GM06990 (cell line): ENCODE measurements at regions not wholly inside any gene's neighbourhood (a gene's known extent, or its start where the extent isn't known, plus 50 kb on each side); places are given as distances from the start of the nearest gene placed in this dataset.

Experiments used
- DNase-seq: peaks from one replicate; pipeline ENCODE4 v3.0.0-alpha.2; 2011; ENCODE audit not compliant: insufficient read length; ENCODE audit errors: extremely low read depth
- H3K27me3 ChIP-seq: replicated peaks from 2 replicates; pipeline ENCODE4 v1.6.0; 2011; ENCODE audit warnings: low read length; ENCODE audit not compliant: control insufficient read depth, insufficient read depth
- H3K36me3 ChIP-seq: 2 replicates; pipeline ENCODE4 v1.5.1; 2011; ENCODE audit warnings: low read length; ENCODE audit not compliant: control insufficient read depth, insufficient read depth
- H3K4me3 ChIP-seq: replicated peaks from 2 replicates; pipeline ENCODE4 v1.5.1; 2011; ENCODE audit warnings: low read depth, mild to moderate bottlenecking, control low read depth, low read length
- CTCF ChIP-seq: IDR thresholded peaks from 2 replicates; pipeline ENCODE4 v1.5.1; 2011; ENCODE audit warnings: low read length, control low read depth, mild to moderate bottlenecking, inconsistent platforms; ENCODE audit not compliant: insufficient read depth, poor library complexity, severe bottlenecking

DNA sequence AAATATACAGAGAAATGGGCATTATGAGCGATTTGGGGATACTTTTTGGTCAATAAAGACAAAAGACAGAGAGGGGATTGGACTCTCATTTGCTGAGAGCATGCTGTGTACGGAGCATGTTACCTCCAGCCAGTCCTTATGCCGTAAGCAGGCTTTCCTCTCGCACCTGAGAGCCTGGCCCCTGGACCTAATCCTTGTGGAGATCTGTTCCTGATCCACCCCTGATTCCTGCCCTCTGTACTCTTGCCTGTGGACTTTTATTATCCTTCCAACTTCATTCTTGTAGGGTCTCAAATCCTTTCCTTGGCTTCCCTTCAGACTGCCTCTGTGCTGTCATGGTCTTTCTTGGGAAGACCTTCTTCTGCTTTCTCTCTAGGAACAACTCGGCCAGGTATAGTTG is 803.1 kb upstream of the RAB6C start:
- TF ChIP-seq CTCF, result no peak
- no peaks in the 10 kb centered on the region for H3K27me3 ChIP-seq
- H3K36me3 ChIP-seq, result no peaks in the 10 kb centered on the region
- H3K4me3 ChIP-seq, result no peak overlapping the region
- no peak for DNase-seq

DNA sequence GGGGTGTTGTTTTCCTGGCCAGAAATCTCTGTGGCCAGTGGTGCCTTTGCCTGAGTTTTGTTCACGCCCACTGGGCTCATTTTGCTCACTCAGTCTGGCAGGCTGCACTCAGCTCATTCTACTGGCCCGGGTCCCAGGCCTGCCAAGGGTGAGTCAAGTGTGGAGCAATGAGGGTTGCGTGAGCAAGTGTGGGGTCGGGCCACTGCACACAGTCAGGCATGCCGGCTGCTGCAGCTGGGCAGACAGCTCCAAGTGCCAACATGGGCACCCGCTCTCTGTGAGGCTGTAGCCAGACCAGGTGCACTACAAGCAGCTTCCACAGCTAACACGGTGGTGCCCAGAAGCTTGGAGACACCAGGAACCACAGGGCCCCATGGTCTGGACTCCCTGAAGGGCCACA is 801.1 kb upstream of the RAB6C start:
- Histone ChIP-seq H3K4me3 (no peak overlapping the region), H3K27me3 (no peaks in the 10 kb centered on the region), H3K36me3 (no peaks in the 10 kb centered on the region)
- no peak for TF ChIP-seq CTCF
- no peak for DNase-seq

DNA sequence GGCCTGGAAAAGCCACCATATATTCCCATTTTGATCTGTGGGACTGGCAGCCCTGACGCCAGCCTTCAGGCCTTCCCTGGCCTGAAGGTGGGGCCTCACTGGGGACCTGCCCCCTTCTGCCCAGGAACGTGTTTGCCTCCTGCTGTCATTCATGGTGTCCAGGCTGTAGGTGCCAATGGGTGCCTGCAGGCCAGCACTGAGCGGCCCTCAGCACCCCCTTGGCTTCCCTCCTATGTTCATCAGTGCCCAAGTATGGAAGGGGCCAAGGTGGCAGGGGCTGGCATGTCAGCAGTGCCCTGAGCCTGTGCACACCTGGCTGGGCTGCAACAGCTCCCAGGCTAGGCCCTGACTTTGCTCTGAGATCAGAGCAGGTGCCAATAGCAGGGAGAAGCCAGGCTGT is 800.3 kb upstream of the RAB6C start:
- H3K4me3 ChIP-seq, result no peak overlapping the region
- no peaks in the 10 kb centered on the region for H3K27me3 ChIP-seq
- no peak for TF ChIP-seq CTCF
- no peaks in the 10 kb centered on the region for H3K36me3 ChIP-seq
- no peak for DNase-seq

DNA sequence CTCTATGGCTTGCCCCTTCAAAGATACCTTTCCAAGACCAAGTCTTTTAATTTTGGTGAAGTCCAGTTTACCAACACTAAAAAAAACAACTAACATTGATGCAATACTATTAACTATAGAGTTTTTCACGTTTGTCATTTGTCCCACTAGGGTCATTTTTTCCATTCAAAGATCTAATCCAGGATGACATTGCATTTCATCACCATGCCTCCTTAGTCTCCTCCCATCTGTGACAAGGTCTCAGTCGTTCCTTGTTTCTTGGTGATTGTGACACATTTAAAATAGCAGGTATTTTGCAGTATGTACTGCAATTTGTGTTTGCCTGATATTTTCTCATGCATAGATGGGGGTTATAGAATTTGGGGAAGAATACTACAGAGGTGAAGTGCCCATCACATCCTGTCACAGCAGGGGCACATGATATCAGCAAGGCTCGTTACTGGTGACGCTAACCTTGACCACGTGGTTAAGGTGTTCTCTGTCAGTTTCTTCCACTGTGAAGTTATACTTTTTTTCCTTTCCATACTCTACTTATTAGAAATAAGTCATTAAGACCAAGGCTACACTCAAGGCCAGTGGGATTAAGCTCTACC is 799.2 kb upstream of the RAB6C start:
- Histone ChIP-seq H3K4me3 (no peak overlapping the region), H3K27me3 (no peaks in the 10 kb centered on the region), H3K36me3 (no peaks in the 10 kb centered on the region)
- no peak for TF ChIP-seq CTCF
- no peak for DNase-seq

- H3K4me3 ChIP-seq, result no peak overlapping the region
- H3K27me3 ChIP-seq, result no peaks in the 10 kb centered on the region
- no peak for TF ChIP-seq CTCF
- DNase-seq, result peak; percentile 57
- H3K36me3 ChIP-seq, result no peaks in the 10 kb centered on the region
These were observed 798.0 kb upstream of the RAB6C start for GRCh38 chr2:129181433-129181832.

DNA sequence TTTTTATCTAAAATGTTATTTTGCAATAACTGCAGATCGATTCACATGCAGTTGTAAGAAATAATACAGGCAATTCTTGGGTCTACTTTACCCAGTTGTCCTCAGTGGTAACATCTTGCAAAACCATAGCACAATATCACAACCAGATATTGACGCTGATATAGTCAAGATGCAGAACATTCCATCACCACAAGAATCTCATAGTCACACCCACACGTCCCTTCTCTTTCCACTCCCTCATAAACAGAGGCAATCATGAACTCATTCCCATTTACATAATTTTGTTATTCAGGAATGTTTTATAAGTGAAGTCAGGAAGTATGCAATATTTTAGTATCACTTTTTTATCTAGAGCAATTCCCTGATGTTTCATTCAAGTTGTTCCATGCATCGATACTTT is 797.5 kb upstream of the RAB6C start:
- Histone ChIP-seq H3K36me3 (no peaks in the 10 kb centered on the region), H3K4me3 (no peak overlapping the region), H3K27me3 (no peaks in the 10 kb centered on the region)
- DNase-seq, result no peak
- no peak for TF ChIP-seq CTCF
